HL-60 (cell line): ENCODE measurements at regions not wholly inside any gene's neighbourhood (a gene's known extent, or its start where the extent isn't known, plus 50 kb on each side); places are given as distances from the start of the nearest gene placed in this dataset.

Source experiments
- POLR2AphosphoS5 ChIP-seq: IDR thresholded peaks from 2 replicates; pipeline ENCODE4 v1.6.1; 2012; ENCODE audit warnings: low read depth
- TF ChIP-seq, protein P1 (sequence below): IDR thresholded peaks from one replicate; pipeline ENCODE4 v1.5.1; 2011; ENCODE audit warnings: low read length, control low read depth, inconsistent platforms; ENCODE audit not compliant: insufficient read depth

GRCh38 chr1:30263405-30263804 lies 460.0 kb downstream of the MATN1 start:
- TF ChIP-seq, protein P1, sequence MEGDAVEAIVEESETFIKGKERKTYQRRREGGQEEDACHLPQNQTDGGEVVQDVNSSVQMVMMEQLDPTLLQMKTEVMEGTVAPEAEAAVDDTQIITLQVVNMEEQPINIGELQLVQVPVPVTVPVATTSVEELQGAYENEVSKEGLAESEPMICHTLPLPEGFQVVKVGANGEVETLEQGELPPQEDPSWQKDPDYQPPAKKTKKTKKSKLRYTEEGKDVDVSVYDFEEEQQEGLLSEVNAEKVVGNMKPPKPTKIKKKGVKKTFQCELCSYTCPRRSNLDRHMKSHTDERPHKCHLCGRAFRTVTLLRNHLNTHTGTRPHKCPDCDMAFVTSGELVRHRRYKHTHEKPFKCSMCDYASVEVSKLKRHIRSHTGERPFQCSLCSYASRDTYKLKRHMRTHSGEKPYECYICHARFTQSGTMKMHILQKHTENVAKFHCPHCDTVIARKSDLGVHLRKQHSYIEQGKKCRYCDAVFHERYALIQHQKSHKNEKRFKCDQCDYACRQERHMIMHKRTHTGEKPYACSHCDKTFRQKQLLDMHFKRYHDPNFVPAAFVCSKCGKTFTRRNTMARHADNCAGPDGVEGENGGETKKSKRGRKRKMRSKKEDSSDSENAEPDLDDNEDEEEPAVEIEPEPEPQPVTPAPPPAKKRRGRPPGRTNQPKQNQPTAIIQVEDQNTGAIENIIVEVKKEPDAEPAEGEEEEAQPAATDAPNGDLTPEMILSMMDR = no peak
- no peak for TF ChIP-seq POLR2AphosphoS5
